IMR-90 (cell line): ENCODE measurements at regions not wholly inside any gene's neighbourhood (a gene's known extent, or its start where the extent isn't known, plus 50 kb on each side); places are given as distances from the start of the nearest gene placed in this dataset.
A peak's percentile ranks its signal among the peaks of the same experiment; 100 is the strongest.

Source experiments
- ATAC-seq: fragments of 200-7000 bp; cut with Tn5 transposase; 2 replicates; pipeline ENCODE4 v1.9.1; 2020; ENCODE audit warnings: low read depth, mild to moderate bottlenecking, moderate library complexity
- BruUV-seq: library from RNA; stranded (reverse); fragments of 400-500 nt; replicated peaks from 2 replicates; lab custom pipeline; 2021; lab: Mats Ljungman, UMichigan
- CTCF ChIA-PET: fragments of 300-600 bp; formaldehyde crosslinking; extraction: SDS; loops from one replicate; lab custom pipeline; 2021; ENCODE audit warnings: antibody characterized with exemption; lab: Yijun Ruan, JAX
- POLR2A ChIA-PET: fragments of 300-600 bp; sonication (Branson Sonifier 250); formaldehyde crosslinking; loops from one replicate; lab custom pipeline; 2022; ENCODE audit warnings: antibody characterized with exemption; ENCODE audit not compliant: unreplicated experiment; lab: Charles Lee
- DNase-seq: peaks from one replicate; pipeline ENCODE4 v3.0.0; 2013
- H2AFZ ChIP-seq: replicated peaks from 2 replicates; pipeline ENCODE3; 2013; ENCODE audit warnings: low read length, mild to moderate bottlenecking; ENCODE audit not compliant: poor library complexity
- H2AK5ac ChIP-seq: 2 replicates; pipeline ENCODE4 v1.6.1; 2013; ENCODE audit warnings: low read depth, low read length, inconsistent platforms
- H2AK9ac ChIP-seq: replicated peaks from 2 replicates; pipeline ENCODE3; 2013; ENCODE audit warnings: mild to moderate bottlenecking, low read depth, low read length, moderate library complexity; ENCODE audit not compliant: poor library complexity
- H2BK120ac ChIP-seq: 2 replicates; pipeline ENCODE4 v1.6.1; 2013; ENCODE audit warnings: low read depth, low read length, inconsistent platforms
- H2BK15ac ChIP-seq: 3 replicates; pipeline ENCODE4 v1.6.1; 2013; ENCODE audit warnings: low read depth, low read length, inconsistent platforms
- H2BK20ac ChIP-seq: 2 replicates; pipeline ENCODE4 v1.6.1; 2013; ENCODE audit warnings: low read depth, mild to moderate bottlenecking, inconsistent platforms, low read length, moderate library complexity
- H2BK5ac ChIP-seq: 2 replicates; pipeline ENCODE4 v1.6.1; 2013; ENCODE audit warnings: mild to moderate bottlenecking, low read depth, low read length, inconsistent platforms; ENCODE audit not compliant: poor library complexity, severe bottlenecking
- H3K14ac ChIP-seq: replicated peaks from 2 replicates; pipeline ENCODE4 v1.6.1; 2013; ENCODE audit warnings: low read depth, low read length, inconsistent platforms
- H3K18ac ChIP-seq: 2 replicates; pipeline ENCODE4 v1.6.1; 2013; ENCODE audit warnings: low read depth, low read length, control low read depth
- H3K23ac ChIP-seq: 2 replicates; pipeline ENCODE4 v1.6.1; 2013; ENCODE audit warnings: low read depth, low read length, inconsistent platforms
- H3K27ac ChIP-seq: 2 replicates; pipeline ENCODE4 v1.5.1; 2013; ENCODE audit warnings: mild to moderate bottlenecking, control low read depth, low read length; ENCODE audit not compliant: insufficient read depth
- H3K27me3 ChIP-seq: 2 replicates; pipeline ENCODE4 v1.6.1; 2013; ENCODE audit warnings: low read length; ENCODE audit not compliant: control insufficient read depth, insufficient read depth
- H3K36me3 ChIP-seq: 2 replicates; pipeline ENCODE4 v1.6.1; 2013; ENCODE audit warnings: low read length, mixed read lengths; ENCODE audit not compliant: control insufficient read depth, insufficient read depth
- H3K4ac ChIP-seq: 2 replicates; pipeline ENCODE4 v1.6.1; 2013; ENCODE audit warnings: low read depth, low read length, inconsistent platforms
- H3K4me1 ChIP-seq: 2 replicates; pipeline ENCODE4 v1.6.1; 2013; ENCODE audit warnings: low read length, mixed read lengths; ENCODE audit not compliant: control insufficient read depth, insufficient read depth
- H3K4me2 ChIP-seq: 2 replicates; pipeline ENCODE4 v1.6.1; 2013; ENCODE audit warnings: low read depth, mild to moderate bottlenecking, control low read depth, low read length, moderate library complexity
- H3K4me3 ChIP-seq: 2 replicates; pipeline ENCODE4 v1.5.1; 2013; ENCODE audit warnings: low read depth, mild to moderate bottlenecking, control low read depth, low read length, moderate library complexity; ENCODE audit not compliant: insufficient read depth
- H3K56ac ChIP-seq: 2 replicates; pipeline ENCODE4 v1.6.1; 2013; ENCODE audit warnings: low read length, inconsistent platforms; ENCODE audit not compliant: insufficient read depth; ENCODE audit errors: extremely low read depth
- H3K79me1 ChIP-seq, 2 experiments: 2 replicates each; pipeline ENCODE4 v1.6.1; 2013; ENCODE audit warnings: low read length in 2 of 2, inconsistent platforms in 1 of 2, low read depth in 1 of 2
- H3K9ac ChIP-seq: 2 replicates; pipeline ENCODE4 v1.6.1; 2013; ENCODE audit warnings: low read depth, low read length, control low read depth
- H3K9me1 ChIP-seq: 2 replicates; pipeline ENCODE4 v1.6.1; 2013; ENCODE audit warnings: low read length, inconsistent platforms; ENCODE audit not compliant: insufficient read depth
- H3K9me3 ChIP-seq: 2 replicates; pipeline ENCODE4 v1.6.1; 2013; ENCODE audit warnings: low read length; ENCODE audit not compliant: control insufficient read depth, insufficient read depth
- H4K20me1 ChIP-seq: 2 replicates; pipeline ENCODE4 v1.6.1; 2013; ENCODE audit warnings: low read length, inconsistent platforms; ENCODE audit not compliant: insufficient read depth
- H4K5ac ChIP-seq: 2 replicates; pipeline ENCODE4 v1.6.1; 2013; ENCODE audit warnings: mild to moderate bottlenecking, low read depth, low read length, control low read depth
- H4K8ac ChIP-seq, 2 experiments: 2 replicates each; pipeline ENCODE4 v1.6.1; 2013; ENCODE audit warnings: low read depth in 2 of 2, low read length in 2 of 2, control low read depth in 1 of 2, inconsistent platforms in 1 of 2
- H4K91ac ChIP-seq: 2 replicates; pipeline ENCODE4 v1.6.1; 2013; ENCODE audit warnings: low read depth, low read length, inconsistent platforms; ENCODE audit not compliant: insufficient read depth
- MAFK ChIP-seq: IDR thresholded peaks from 2 replicates; pipeline ENCODE4 v1.6.1; 2012; ENCODE audit warnings: low read depth, low read length, improper control_type of control experiment
- RCOR1 ChIP-seq: IDR thresholded peaks from 2 replicates; pipeline ENCODE4 v1.6.1; 2012; ENCODE audit warnings: mild to moderate bottlenecking, low read length, improper control_type of control experiment; ENCODE audit not compliant: insufficient replicate concordance
- WGBS, 2 experiments: methylation state at CpG; one replicate each; pipeline versions ENCODE4 v1.1.5 to v1.1.7; 2013; ENCODE audit warnings: missing lambda C conversion rate in 2 of 2; ENCODE audit not compliant: insufficient read length in 1 of 2; ENCODE audit errors: extremely low coverage in 2 of 2; 5-methylcytosine and 5-hydroxymethylcytosine counted together
- dilution Hi-C: fragments of 300-500 bp; cut with HindIII; formaldehyde crosslinking; loops from one replicate; pipeline ENCODE4 v1.14.3; 2018; ENCODE audit warnings: low sequenced_read_pairs; ENCODE audit not compliant: unreplicated experiment
- in situ Hi-C: fragments of 300-500 bp; cut with MboI; formaldehyde crosslinking; loops from 3 replicates; pipeline ENCODE4 v1.14.3; 2019; ENCODE audit warnings: low sequenced_read_pairs, inconsistent platforms, mixed read lengths
- intact Hi-C: fragments of 100-400 bp; cut with micrococcal nuclease; formaldehyde crosslinking; loops from 2 replicates; pipeline ENCODE4 v1.10.0; 2022
- TF ChIP-seq, protein P1 (sequence below): fragments of 150-350 bp; IDR thresholded peaks from 2 replicates; pipeline ENCODE4 v1.6.1; 2016; ENCODE audit warnings: low read depth, mild to moderate bottlenecking, low read length, moderate library complexity, borderline replicate concordance

DNA sequence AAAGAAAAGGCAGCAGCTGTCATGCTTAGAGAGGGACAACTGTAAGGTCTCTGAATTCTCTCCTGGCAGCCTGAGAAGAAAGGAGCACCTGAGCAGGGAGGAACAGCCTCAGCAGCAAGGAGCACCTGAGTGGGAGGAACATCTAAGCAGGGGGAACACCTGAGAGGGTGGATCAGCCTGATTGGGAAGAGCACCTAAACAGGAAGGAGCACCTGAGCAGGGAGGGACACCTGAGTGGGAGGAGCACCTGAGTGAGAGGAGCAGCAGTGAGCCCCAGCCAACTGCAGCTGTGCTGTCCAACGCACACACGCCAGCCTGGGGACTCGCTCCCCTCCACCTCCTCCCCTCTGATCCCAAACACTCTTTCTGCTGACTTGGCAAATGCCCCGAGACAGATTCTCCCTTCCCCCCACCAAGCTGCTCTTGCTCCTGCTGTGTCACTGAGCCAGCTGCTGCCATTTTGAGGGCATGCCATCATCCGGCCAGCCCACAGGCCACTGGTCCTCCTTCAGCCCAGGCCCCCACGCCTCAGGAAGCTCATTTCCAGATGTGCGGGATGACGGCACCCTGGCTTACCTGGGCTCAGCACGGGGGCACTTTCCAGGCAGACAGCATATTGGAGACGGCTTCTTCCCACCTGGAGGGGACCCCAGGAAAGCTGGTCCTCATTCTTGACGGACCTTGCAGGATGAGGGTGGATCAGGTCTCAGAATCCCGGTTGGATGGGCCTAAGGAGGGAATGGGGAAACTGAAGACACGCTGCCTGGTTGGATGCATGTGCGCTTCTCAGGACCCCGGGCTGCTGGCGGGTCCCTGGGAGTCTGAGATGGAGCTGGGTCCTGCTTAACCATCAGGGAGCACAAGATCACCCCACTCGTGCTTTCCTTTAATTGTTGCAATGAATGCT lies 57.7 kb upstream of the RBFOX3 start:
- Histone ChIP-seq H2BK5ac (no peak overlapping the region), H3K56ac (no peak overlapping the region), H4K5ac (no peak overlapping the region), H3K79me1 (no peaks in the 10 kb centered on the region), H4K8ac (no peak overlapping the region), H3K4me1 (no peaks in the 10 kb centered on the region), H3K4ac (no peak overlapping the region), H3K14ac (no peak overlapping the region), H3K4me2 (no peak overlapping the region), H3K27me3 (peaks cover 15% of the 10 kb centered on the region; the same call in 1 of the 2 replicates), H3K9ac (no peak overlapping the region), H2BK15ac (no peak overlapping the region), H3K9me1 (no peaks in the 10 kb centered on the region), H4K20me1 (no peaks in the 10 kb centered on the region), H3K4me3 (no peak overlapping the region), H2BK20ac (no peak overlapping the region), H3K36me3 (no peaks in the 10 kb centered on the region), H3K9me3 (peaks cover 4% of the 10 kb centered on the region), H2AK9ac (no peak overlapping the region), H3K18ac (no peak overlapping the region), H2AFZ (no peak overlapping the region), H3K27ac (no peak overlapping the region), H2AK5ac (no peak overlapping the region), H2BK120ac (no peak overlapping the region), H4K91ac (no peak overlapping the region), H3K23ac (no peak overlapping the region)
- 15% methylated on average over 3 of the region's 17 CpGs; no CpG with 5 or more reads in 1 of the 2 experiments for WGBS, 2 experiments
- no TSS peak for BruUV-seq
- intact Hi-C loops (no loop called here), in situ Hi-C loops (no loop called here), dilution Hi-C loops (no loop called here)
- DNase-seq (no peak), ATAC-seq (no peak)
- TF ChIP-seq, protein P1, sequence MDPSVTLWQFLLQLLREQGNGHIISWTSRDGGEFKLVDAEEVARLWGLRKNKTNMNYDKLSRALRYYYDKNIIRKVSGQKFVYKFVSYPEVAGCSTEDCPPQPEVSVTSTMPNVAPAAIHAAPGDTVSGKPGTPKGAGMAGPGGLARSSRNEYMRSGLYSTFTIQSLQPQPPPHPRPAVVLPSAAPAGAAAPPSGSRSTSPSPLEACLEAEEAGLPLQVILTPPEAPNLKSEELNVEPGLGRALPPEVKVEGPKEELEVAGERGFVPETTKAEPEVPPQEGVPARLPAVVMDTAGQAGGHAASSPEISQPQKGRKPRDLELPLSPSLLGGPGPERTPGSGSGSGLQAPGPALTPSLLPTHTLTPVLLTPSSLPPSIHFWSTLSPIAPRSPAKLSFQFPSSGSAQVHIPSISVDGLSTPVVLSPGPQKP, result no peak
- TF ChIP-seq RCOR1, result no peak
- TF ChIP-seq MAFK, result peak; percentile 81
- CTCF ChIA-PET, result no interaction called here
- POLR2A ChIA-PET, result no interaction called here
